Choroid plexus epithelial cell (primary cell): ENCODE measurements at regions not wholly inside any gene's neighbourhood (a gene's known extent, or its start where the extent isn't known, plus 50 kb on each side); places are given as distances from the start of the nearest gene placed in this dataset.

Experiments
- DNase-seq: peaks from one replicate; pipeline ENCODE4 v3.0.0-alpha.2; 2010; ENCODE audit warnings: low read depth
- H3K4me3 ChIP-seq: 2 replicates; pipeline ENCODE4 v1.5.1; 2011; ENCODE audit warnings: low read depth, mild to moderate bottlenecking, control low read depth, low read length, moderate library complexity
- TF ChIP-seq, protein P1 (sequence below): conservative IDR thresholded peaks from 2 replicates; pipeline ENCODE4 v1.5.1; 2011; ENCODE audit warnings: low read depth, mild to moderate bottlenecking, control low read depth, inconsistent platforms, low read length, moderate library complexity

DNA sequence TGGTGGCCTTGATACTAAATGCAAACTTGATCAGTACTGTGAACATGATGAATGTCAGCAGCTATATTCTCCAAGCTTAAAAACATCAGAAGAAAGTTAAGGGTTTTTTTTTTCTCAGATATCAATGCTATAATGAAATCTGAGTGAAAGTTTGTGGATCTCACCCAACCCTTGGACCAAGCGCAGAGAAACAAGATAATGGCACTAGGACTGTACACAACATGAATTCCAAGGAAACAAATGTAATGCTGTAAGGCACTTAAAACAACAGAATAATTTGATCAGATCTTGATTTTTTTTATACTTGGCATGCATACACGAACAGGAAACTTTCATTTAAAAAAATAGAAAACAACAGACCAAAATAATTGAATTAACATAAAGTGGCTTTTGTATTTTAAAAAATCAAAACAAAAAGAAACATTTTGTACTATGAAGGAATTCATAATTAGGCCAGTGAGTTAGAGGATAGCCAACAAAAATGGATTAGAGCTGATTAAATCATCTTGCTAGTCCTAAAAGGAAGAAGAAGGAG lies 1154.0 kb upstream of the EYS start:
- no peak overlapping the region for H3K4me3 ChIP-seq
- TF ChIP-seq, protein P1, sequence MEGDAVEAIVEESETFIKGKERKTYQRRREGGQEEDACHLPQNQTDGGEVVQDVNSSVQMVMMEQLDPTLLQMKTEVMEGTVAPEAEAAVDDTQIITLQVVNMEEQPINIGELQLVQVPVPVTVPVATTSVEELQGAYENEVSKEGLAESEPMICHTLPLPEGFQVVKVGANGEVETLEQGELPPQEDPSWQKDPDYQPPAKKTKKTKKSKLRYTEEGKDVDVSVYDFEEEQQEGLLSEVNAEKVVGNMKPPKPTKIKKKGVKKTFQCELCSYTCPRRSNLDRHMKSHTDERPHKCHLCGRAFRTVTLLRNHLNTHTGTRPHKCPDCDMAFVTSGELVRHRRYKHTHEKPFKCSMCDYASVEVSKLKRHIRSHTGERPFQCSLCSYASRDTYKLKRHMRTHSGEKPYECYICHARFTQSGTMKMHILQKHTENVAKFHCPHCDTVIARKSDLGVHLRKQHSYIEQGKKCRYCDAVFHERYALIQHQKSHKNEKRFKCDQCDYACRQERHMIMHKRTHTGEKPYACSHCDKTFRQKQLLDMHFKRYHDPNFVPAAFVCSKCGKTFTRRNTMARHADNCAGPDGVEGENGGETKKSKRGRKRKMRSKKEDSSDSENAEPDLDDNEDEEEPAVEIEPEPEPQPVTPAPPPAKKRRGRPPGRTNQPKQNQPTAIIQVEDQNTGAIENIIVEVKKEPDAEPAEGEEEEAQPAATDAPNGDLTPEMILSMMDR, result no peak
- no peak for DNase-seq

DNA sequence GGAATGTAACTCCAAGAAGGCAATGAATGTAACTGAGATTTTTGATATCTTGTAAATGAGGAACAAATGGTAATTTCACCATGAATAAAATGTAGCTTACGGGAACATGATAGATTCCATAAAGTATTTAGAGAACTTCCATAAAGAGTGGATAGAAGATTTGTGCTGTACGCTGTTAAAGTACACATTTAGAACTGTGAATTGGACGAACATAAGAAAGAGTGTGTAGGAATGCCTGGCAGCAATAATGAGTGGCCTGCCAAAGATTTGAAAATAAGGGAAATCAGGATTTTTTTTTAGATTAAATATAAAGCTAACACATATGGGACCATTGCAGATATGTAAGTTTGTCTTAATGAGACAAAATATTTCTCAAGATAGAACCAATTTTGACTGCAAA lies 1153.3 kb upstream of the EYS start:
- DNase-seq, result no peak
- no peak overlapping the region for H3K4me3 ChIP-seq
- TF ChIP-seq, protein P1, result no peak

DNA sequence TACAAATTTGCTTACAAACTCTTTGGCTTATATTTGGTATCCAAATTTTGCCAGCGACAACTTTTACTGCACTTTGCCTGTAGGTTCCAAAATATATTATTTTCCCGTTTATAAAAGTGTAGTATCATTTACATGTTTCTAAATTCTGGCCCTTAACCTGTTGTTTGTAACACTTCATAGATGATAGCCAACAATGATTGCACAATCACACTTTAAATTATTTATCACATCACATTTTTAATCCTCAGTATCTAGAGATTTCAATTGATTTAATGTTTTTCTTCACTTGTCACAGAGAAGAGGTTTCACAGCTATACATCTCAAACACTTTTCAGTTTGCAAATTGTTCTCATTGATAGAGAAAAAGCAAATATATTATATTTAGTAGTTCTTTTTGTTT lies 1151.2 kb upstream of the EYS start:
- DNase-seq, result no peak
- H3K4me3 ChIP-seq, result no peak overlapping the region
- TF ChIP-seq, protein P1, result no peak

DNA sequence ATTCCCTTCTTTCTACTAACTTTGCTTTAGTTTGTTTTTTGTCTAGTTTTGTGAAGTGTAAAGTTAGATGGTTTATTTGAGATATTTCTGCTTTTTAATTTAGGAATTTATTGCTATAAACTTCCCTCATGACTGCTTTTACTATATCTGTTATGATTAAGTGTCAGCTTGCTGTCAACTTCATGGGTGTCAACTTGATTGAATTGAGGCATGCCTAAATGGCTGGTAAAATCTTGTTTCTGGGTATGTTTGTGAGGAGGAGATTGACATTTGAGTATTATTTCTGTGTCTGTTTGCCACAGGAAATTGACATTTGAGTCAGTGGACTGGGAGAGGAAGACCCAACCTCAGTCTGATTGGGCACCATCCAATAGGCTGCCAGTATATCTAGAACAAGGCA lies 1147.0 kb upstream of the EYS start:
- H3K4me3 ChIP-seq, result no peak overlapping the region
- TF ChIP-seq, protein P1, result no peak
- no peak for DNase-seq

DNA sequence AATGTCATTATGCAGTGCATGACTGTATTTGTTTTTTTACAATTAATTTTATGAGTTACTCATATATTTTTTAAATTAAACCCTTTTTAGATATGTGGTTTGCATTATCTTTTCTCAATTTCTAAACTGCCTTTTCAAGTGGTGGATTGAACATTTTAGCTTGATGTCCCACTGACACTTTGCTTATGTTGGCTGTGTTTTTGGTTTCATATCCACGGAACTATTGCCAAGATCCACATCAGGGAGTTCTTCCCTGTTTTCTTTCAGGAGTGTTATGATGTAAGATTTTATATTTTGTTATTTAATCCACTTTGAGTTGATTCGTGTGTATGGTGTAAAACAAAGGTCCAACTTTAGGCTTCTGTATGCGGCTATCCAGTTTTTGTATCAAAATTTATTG lies 1144.9 kb upstream of the EYS start:
- H3K4me3 ChIP-seq, result no peak overlapping the region
- DNase-seq, result peak; percentile 68
- TF ChIP-seq, protein P1, result no peak

DNA sequence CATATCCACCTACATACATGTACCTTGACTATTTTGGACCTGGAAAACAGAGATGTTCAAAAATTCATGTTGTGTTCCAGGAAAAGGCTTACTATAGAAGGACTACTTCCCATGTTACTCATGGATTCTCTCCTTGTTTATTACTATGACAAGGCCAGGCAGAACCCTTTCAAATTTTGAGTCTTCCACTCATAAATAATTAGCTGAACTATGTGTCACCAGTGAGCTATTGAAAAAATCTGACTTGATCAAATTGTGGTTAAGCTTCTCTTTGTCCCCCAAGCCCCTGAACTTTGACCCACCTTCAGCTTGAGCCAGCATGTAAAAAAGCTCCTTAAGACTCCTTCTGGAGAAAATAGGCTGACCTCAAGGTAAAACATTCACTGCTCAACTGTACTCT lies 1142.8 kb upstream of the EYS start:
- no peak for DNase-seq
- no peak overlapping the region for H3K4me3 ChIP-seq
- TF ChIP-seq, protein P1, result no peak

DNA sequence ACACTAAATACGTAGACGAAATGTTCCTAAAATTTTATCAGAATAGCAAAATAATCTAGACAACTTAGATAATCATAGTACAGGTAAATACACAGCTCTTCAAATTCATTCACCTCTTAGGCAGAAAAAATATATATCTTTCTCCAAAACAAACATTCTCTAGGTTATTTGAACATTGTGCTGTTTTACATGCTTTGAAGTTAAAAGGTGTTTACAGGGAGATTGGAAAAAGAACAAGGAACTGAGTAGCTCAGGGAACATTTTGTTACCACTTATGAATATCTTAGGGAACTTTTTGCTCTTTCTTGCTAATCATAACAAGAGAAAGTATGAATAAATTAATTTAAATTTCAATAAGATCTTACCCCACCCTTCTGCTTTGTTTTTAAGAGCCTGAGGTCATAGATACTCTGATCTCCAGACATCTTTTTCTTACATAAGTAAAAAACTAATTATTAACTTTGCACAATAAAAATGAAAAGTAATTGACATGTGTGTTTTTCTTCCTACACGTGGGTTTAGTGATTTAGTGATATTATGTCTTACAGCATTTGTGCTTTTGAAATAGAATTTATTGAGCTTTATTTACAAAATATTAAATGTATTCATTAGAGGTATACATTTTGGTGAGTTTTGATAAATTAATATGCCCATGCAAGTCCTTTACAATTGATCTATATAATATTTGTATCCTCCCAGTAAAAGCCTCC lies 1141.4 kb upstream of the EYS start:
- DNase-seq, result no peak
- TF ChIP-seq, protein P1, result no peak
- no peak overlapping the region for H3K4me3 ChIP-seq
